ENCODE measurements at regions not wholly inside any gene's neighbourhood (a gene's known extent, or its start where the extent isn't known, plus 50 kb on each side); places are given as distances from the start of the nearest gene placed in this dataset.

GRCh38 chr12:63467951-63468350 is 200.3 kb downstream of the DPY19L2 start:
- CTCF ChIA-PET, result no interaction called here
- POLR2A ChIA-PET, result no interaction called here
- H3K27me3 Mint-ChIP-seq (ENCODE audit: low read depth), result no peaks in the 10 kb centered on the region
- no peaks in the 10 kb centered on the region for H3K4me1 Mint-ChIP-seq
- DNase-seq (ENCODE audit: low spot score), result no peak
- ATAC-seq, result no peak
- H3K9me3 Mint-ChIP-seq, result peaks cover 19% of the 10 kb centered on the region
- TF ChIP-seq ZSCAN18 (CRISPR knock-in tag; IDR thresholded peaks at IDR 0.05) (no peak), SMAD4 (CRISPR knock-in tag; IDR thresholded peaks at IDR 0.05) (no peak), ZNF232 (CRISPR knock-in tag; IDR thresholded peaks at IDR 0.05) (no peak), ATF2 (CRISPR knock-in tag; IDR thresholded peaks at IDR 0.05; ENCODE audit: borderline replicate concordance, low read depth) (no peak), MLX (CRISPR knock-in tag; IDR thresholded peaks at IDR 0.05) (no peak), TEAD4 (CRISPR knock-in tag; IDR thresholded peaks at IDR 0.05) (no peak), ATF6 (CRISPR knock-in tag; IDR thresholded peaks at IDR 0.05) (no peak), GRHL2 (CRISPR knock-in tag; IDR thresholded peaks at IDR 0.05; ENCODE audit: insufficient replicate concordance, severe bottlenecking) (no peak), ZNF416 (CRISPR knock-in tag; IDR thresholded peaks at IDR 0.05) (no peak), PRDM15 (CRISPR knock-in tag; IDR thresholded peaks at IDR 0.05) (no peak), USF2 (CRISPR knock-in tag; IDR thresholded peaks at IDR 0.05) (no peak), ATF3 (CRISPR knock-in tag; conservative IDR thresholded peaks at IDR 0.05) (no peak)
- no peaks in the 10 kb centered on the region for H3K36me3 Mint-ChIP-seq
- no peak overlapping the region for H3K4me3 Mint-ChIP-seq
- no peak overlapping the region for H3K27ac Mint-ChIP-seq

GRCh38 chr12:63457857-63458256 is 210.4 kb downstream of the DPY19L2 start:
- ChIA-PET CTCF (no interaction called here), POLR2A (no interaction called here)
- 0 out of 2 replicates have a peak, but pooled peaks cover 8% of the 10 kb centered on the region for H3K4me1 Mint-ChIP-seq
- H3K9me3 Mint-ChIP-seq, result peaks cover 15% of the 10 kb centered on the region
- no peak for ATAC-seq
- no peaks in the 10 kb centered on the region for H3K36me3 Mint-ChIP-seq
- H3K4me3 Mint-ChIP-seq, result no peak overlapping the region
- no peak overlapping the region for H3K27ac Mint-ChIP-seq
- no peak for DNase-seq (ENCODE audit: low spot score)
- H3K27me3 Mint-ChIP-seq (ENCODE audit: low read depth), result no peaks in the 10 kb centered on the region
- no peak for TF ChIP-seq ZNF281 (CRISPR knock-in tag; IDR thresholded peaks at IDR 0.05)
- no peak for TF ChIP-seq MXD4 (CRISPR knock-in tag; IDR thresholded peaks at IDR 0.05; ENCODE audit: borderline replicate concordance)
- no peak for TF ChIP-seq SMAD3 (CRISPR knock-in tag; IDR thresholded peaks at IDR 0.05; ENCODE audit: borderline replicate concordance)
- no peak for TF ChIP-seq ATF1 (CRISPR knock-in tag; IDR thresholded peaks at IDR 0.05)
- TF ChIP-seq GABPB1 (CRISPR knock-in tag; IDR thresholded peaks at IDR 0.05), result no peak
- TF ChIP-seq FOXP4 (CRISPR knock-in tag; IDR thresholded peaks at IDR 0.05), result no peak
- no peak for TF ChIP-seq IRF1 (CRISPR knock-in tag; IDR thresholded peaks at IDR 0.05)

Data from WTC11 (cell line).